Chondrocyte (in vitro differentiated cells): ENCODE measurements at regions not wholly inside any gene's neighbourhood (a gene's known extent, or its start where the extent isn't known, plus 50 kb on each side); places are given as distances from the start of the nearest gene placed in this dataset.
"Not testable (repeated sequence)": the region's sequence is repeated elsewhere in the genome, so short reads cannot be mapped to it uniquely, and the experiment has no call there.

Experiments
- DNase-seq: peaks from one replicate; pipeline ENCODE4 v3.0.0; 2021; ENCODE audit warnings: mixed read lengths, low spot score
- H3K27ac Mint-ChIP-seq: one replicate; pipeline ENCODE4 v1.8.0; 2021; ENCODE audit warnings: mild to moderate bottlenecking, moderate library complexity, mixed read lengths; ENCODE audit not compliant: unreplicated experiment
- H3K27me3 Mint-ChIP-seq: 2 replicates; pipeline ENCODE4 v1.8.0; 2021; ENCODE audit warnings: low read depth, mixed read lengths
- H3K36me3 Mint-ChIP-seq: 2 replicates; pipeline ENCODE4 v1.8.0; 2021; ENCODE audit warnings: low read depth, mixed read lengths
- H3K4me1 Mint-ChIP-seq: 2 replicates; pipeline ENCODE4 v1.8.0; 2021; ENCODE audit warnings: low read depth, mild to moderate bottlenecking, mixed read lengths
- H3K4me3 Mint-ChIP-seq: one replicate; pipeline ENCODE4 v1.8.0; 2021; ENCODE audit warnings: mild to moderate bottlenecking, moderate library complexity, mixed read lengths; ENCODE audit not compliant: unreplicated experiment
- H3K9me3 Mint-ChIP-seq: 2 replicates; pipeline ENCODE4 v1.8.0; 2021; ENCODE audit warnings: low read depth, mixed read lengths
- CTCF ChIP-seq: fragments of 200-600 bp; sonication (generic); IDR thresholded peaks from 2 replicates; pipeline ENCODE4 v1.5.0; 2021; ENCODE audit warnings: antibody characterized with exemption, mild to moderate bottlenecking, moderate library complexity

- Mint-ChIP-seq H3K27me3 (no peaks in the 10 kb centered on the region), H3K27ac (peak overlapping the region; percentile 6), H3K4me3 (no peak overlapping the region), H3K4me1 (peaks cover 39% of the 10 kb centered on the region), H3K9me3 (no peaks in the 10 kb centered on the region), H3K36me3 (no peaks in the 10 kb centered on the region)
- TF ChIP-seq CTCF = no peak
- DNase-seq = no peak
Measured at GRCh38 chr7:39758234-39758970, 135.0 kb downstream of the RALA start.

- H3K4me1 Mint-ChIP-seq = peaks cover 26% of the 10 kb centered on the region
- no peak for DNase-seq
- no peak for TF ChIP-seq CTCF
- no peak overlapping the region for H3K4me3 Mint-ChIP-seq
- no peak overlapping the region for H3K27ac Mint-ChIP-seq
- no peaks in the 10 kb centered on the region for H3K27me3 Mint-ChIP-seq
- H3K9me3 Mint-ChIP-seq = no peaks in the 10 kb centered on the region
- no peaks in the 10 kb centered on the region for H3K36me3 Mint-ChIP-seq
Measured at GRCh38 chr7:39761449-39761848, 138.1 kb downstream of the RALA start.

- Mint-ChIP-seq H3K4me1 (peaks cover 26% of the 10 kb centered on the region), H3K27ac (peak overlapping the region; percentile 28)
- not testable (repeated sequence) for H3K27me3 Mint-ChIP-seq, H3K4me3 Mint-ChIP-seq, H3K9me3 Mint-ChIP-seq, H3K36me3 Mint-ChIP-seq, DNase-seq
Measured at GRCh38 chr7:39762466-39762865, 139.1 kb downstream of the RALA start.

- peaks cover 24% of the 10 kb centered on the region for H3K4me1 Mint-ChIP-seq
- H3K4me3 Mint-ChIP-seq, DNase-seq, H3K27me3 Mint-ChIP-seq, H3K36me3 Mint-ChIP-seq, H3K9me3 Mint-ChIP-seq: not testable (repeated sequence)
- peak overlapping the region; percentile 28 for H3K27ac Mint-ChIP-seq
Measured at GRCh38 chr7:39762881-39763280, 139.5 kb downstream of the RALA start.

- H3K36me3 Mint-ChIP-seq, DNase-seq, H3K27me3 Mint-ChIP-seq, H3K27ac Mint-ChIP-seq, H3K9me3 Mint-ChIP-seq, H3K4me3 Mint-ChIP-seq: not testable (repeated sequence)
- peaks cover 18% of the 10 kb centered on the region for H3K4me1 Mint-ChIP-seq
Measured at GRCh38 chr7:39765833-39766232, 142.5 kb downstream of the RALA start.

- not testable (repeated sequence) for H3K27ac Mint-ChIP-seq
Measured at GRCh38 chr7:39768439-39768838, 145.1 kb downstream of the RALA start.

GRCh38 chr7:39774341-39774851, 151.0 kb downstream of the RALA start:
- H3K36me3 Mint-ChIP-seq, DNase-seq, H3K4me1 Mint-ChIP-seq, H3K9me3 Mint-ChIP-seq, H3K27ac Mint-ChIP-seq, H3K27me3 Mint-ChIP-seq, H3K4me3 Mint-ChIP-seq: not testable (repeated sequence)

More at GRCh38 chr7:39768439-39768838, 145.1 kb downstream of the RALA start:
- not testable (repeated sequence) for H3K4me1 Mint-ChIP-seq, H3K27me3 Mint-ChIP-seq, H3K9me3 Mint-ChIP-seq, H3K36me3 Mint-ChIP-seq, H3K4me3 Mint-ChIP-seq, DNase-seq

GRCh38 chr7:39781557-39781956, 158.2 kb downstream of the RALA start:
- H3K4me1 Mint-ChIP-seq, H3K4me3 Mint-ChIP-seq, DNase-seq, H3K36me3 Mint-ChIP-seq, H3K27ac Mint-ChIP-seq, H3K9me3 Mint-ChIP-seq, H3K27me3 Mint-ChIP-seq: not testable (repeated sequence)

- H3K9me3 Mint-ChIP-seq, H3K27me3 Mint-ChIP-seq, H3K27ac Mint-ChIP-seq, H3K4me1 Mint-ChIP-seq, H3K4me3 Mint-ChIP-seq, H3K36me3 Mint-ChIP-seq, DNase-seq: not testable (repeated sequence)
Measured at GRCh38 chr7:39786440-39786839, 163.1 kb downstream of the RALA start.

GRCh38 chr7:39791035-39791434, 159.0 kb upstream of the CDK13 start:
- H3K27me3 Mint-ChIP-seq, H3K9me3 Mint-ChIP-seq, DNase-seq, H3K27ac Mint-ChIP-seq, H3K4me3 Mint-ChIP-seq, H3K4me1 Mint-ChIP-seq, H3K36me3 Mint-ChIP-seq: not testable (repeated sequence)
